ENCODE measurements at regions not wholly inside any gene's neighbourhood (a gene's known extent, or its start where the extent isn't known, plus 50 kb on each side); places are given as distances from the start of the nearest gene placed in this dataset.
A peak's percentile ranks its signal among the peaks of the same experiment; 100 is the strongest.
"Not testable (repeated sequence)": the region's sequence is repeated elsewhere in the genome, so short reads cannot be mapped to it uniquely, and the experiment has no call there.

- DNase-seq (ENCODE audit: low read depth), result peak; percentile 96
These were observed 155.9 kb upstream of the KLF12 start for GRCh38 chr13:74289861-74290773.

GRCh38 chr13:74289107-74289506 lies 154.9 kb upstream of the KLF12 start:
- DNase-seq (ENCODE audit: low read depth), result no peak

GRCh38 chr13:74288361-74288911 lies 154.2 kb upstream of the KLF12 start:
- no peak for DNase-seq (ENCODE audit: low read depth)

- peak; percentile 83 for DNase-seq (ENCODE audit: low read depth)
These were observed 153.5 kb upstream of the KLF12 start for GRCh38 chr13:74287724-74288169.

GRCh38 chr13:74280795-74281490 lies 146.7 kb upstream of the KLF12 start:
- DNase-seq (ENCODE audit: low read depth), result no peak

GRCh38 chr13:74280093-74280794 lies 146.0 kb upstream of the KLF12 start:
- DNase-seq (ENCODE audit: low read depth), result no peak

- DNase-seq (ENCODE audit: low read depth), result no peak
These were observed 144.7 kb upstream of the KLF12 start for GRCh38 chr13:74278901-74279300.

GRCh38 chr13:74274916-74275315 lies 140.7 kb upstream of the KLF12 start:
- DNase-seq (ENCODE audit: low read depth), result no peak

GRCh38 chr13:74273581-74273980 lies 139.4 kb upstream of the KLF12 start:
- DNase-seq (ENCODE audit: low read depth), result no peak

GRCh38 chr13:74272826-74273225 lies 138.6 kb upstream of the KLF12 start:
- no peak for DNase-seq (ENCODE audit: low read depth)

GRCh38 chr13:74270018-74270417 lies 135.8 kb upstream of the KLF12 start:
- DNase-seq (ENCODE audit: low read depth), result no peak

- no peak for DNase-seq (ENCODE audit: low read depth)
These were observed 132.7 kb upstream of the KLF12 start for GRCh38 chr13:74266861-74267260.

- no peak for DNase-seq (ENCODE audit: low read depth)
These were observed 132.1 kb upstream of the KLF12 start for GRCh38 chr13:74266309-74266708.

GRCh38 chr13:74264333-74264732 lies 130.1 kb upstream of the KLF12 start:
- DNase-seq (ENCODE audit: low read depth), result no peak

GRCh38 chr13:74260420-74260819 lies 126.2 kb upstream of the KLF12 start:
- DNase-seq (ENCODE audit: low read depth), result not testable (repeated sequence)

- DNase-seq (ENCODE audit: low read depth), result no peak
These were observed 125.4 kb upstream of the KLF12 start for GRCh38 chr13:74259641-74260040.

- no peak for DNase-seq (ENCODE audit: low read depth)
These were observed 124.8 kb upstream of the KLF12 start for GRCh38 chr13:74258961-74259360.

GRCh38 chr13:74256969-74257368 lies 122.8 kb upstream of the KLF12 start:
- no peak for DNase-seq (ENCODE audit: low read depth)

GRCh38 chr13:74253161-74253560 lies 119.0 kb upstream of the KLF12 start:
- no peak for DNase-seq (ENCODE audit: low read depth)

GRCh38 chr13:74251778-74252519 lies 117.7 kb upstream of the KLF12 start:
- DNase-seq (ENCODE audit: low read depth), result no peak

GRCh38 chr13:74250738-74251190 lies 116.6 kb upstream of the KLF12 start:
- no peak for DNase-seq (ENCODE audit: low read depth)

Measured in forelimb muscle (tissue), 1 donor.